ENCODE measurements at regions not wholly inside any gene's neighbourhood (a gene's known extent, or its start where the extent isn't known, plus 50 kb on each side); places are given as distances from the start of the nearest gene placed in this dataset.

DNA sequence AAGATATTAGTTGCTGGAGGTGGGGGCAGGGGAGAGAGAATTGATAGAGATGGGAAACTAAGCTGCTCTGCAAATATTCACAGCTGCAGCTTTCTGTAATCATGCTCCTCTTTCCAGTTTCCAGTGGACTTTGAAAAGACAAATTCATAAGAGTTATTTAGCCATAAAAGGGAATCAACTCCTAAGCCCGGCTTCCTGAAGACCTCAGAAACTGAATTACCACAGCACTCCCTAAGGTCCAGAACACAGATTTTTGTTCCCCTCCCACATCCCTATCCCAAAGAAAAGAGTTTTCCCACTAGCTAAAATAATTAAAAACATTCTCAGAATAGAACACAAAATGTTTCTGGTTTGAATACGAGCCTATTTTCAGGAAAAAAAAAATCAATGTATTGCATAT is 871.8 kb upstream of the NR2F2 start:
- TF ChIP-seq, protein P1, sequence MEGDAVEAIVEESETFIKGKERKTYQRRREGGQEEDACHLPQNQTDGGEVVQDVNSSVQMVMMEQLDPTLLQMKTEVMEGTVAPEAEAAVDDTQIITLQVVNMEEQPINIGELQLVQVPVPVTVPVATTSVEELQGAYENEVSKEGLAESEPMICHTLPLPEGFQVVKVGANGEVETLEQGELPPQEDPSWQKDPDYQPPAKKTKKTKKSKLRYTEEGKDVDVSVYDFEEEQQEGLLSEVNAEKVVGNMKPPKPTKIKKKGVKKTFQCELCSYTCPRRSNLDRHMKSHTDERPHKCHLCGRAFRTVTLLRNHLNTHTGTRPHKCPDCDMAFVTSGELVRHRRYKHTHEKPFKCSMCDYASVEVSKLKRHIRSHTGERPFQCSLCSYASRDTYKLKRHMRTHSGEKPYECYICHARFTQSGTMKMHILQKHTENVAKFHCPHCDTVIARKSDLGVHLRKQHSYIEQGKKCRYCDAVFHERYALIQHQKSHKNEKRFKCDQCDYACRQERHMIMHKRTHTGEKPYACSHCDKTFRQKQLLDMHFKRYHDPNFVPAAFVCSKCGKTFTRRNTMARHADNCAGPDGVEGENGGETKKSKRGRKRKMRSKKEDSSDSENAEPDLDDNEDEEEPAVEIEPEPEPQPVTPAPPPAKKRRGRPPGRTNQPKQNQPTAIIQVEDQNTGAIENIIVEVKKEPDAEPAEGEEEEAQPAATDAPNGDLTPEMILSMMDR (conservative IDR thresholded peaks at IDR 0.05; ENCODE audit: low read depth, low read length) = no peak
- no peak for TF ChIP-seq EZH2 (IDR thresholded peaks at IDR 0.05; ENCODE audit: borderline replicate concordance, low read depth, low read length, poor library complexity, severe bottlenecking)
- no peak overlapping the region for H3K4me3 ChIP-seq (ENCODE audit: low read depth, low read length, poor library complexity, severe bottlenecking)
- intact Hi-C loops (cut with micrococcal nuclease; ENCODE audit: unreplicated experiment) = no loop called here
- H3K36me3 ChIP-seq (ENCODE audit: insufficient read depth, low read length, poor library complexity, severe bottlenecking) = no peaks in the 10 kb centered on the region
- H3K27me3 ChIP-seq (replicated peaks; ENCODE audit: insufficient read depth, low read depth, low read length, poor library complexity) = no peaks in the 10 kb centered on the region
- H3K27ac ChIP-seq (ENCODE audit: low read depth, low read length, poor library complexity, severe bottlenecking) = no peak overlapping the region
- BruUV-seq (replicated peaks) = no TSS peak
- H3K4me1 ChIP-seq (ENCODE audit: insufficient read depth, low read length, poor library complexity, severe bottlenecking) = peaks cover 11% of the 10 kb centered on the region
- ChIA-PET CTCF (no interaction called here), POLR2A (ENCODE audit: low non-redundant PET) (no interaction called here)
- no peak for DNase-seq (ENCODE audit: low spot score)
- H3K9me3 ChIP-seq (ENCODE audit: low read depth, low read length, poor library complexity, severe bottlenecking) = no peaks in the 10 kb centered on the region

DNA sequence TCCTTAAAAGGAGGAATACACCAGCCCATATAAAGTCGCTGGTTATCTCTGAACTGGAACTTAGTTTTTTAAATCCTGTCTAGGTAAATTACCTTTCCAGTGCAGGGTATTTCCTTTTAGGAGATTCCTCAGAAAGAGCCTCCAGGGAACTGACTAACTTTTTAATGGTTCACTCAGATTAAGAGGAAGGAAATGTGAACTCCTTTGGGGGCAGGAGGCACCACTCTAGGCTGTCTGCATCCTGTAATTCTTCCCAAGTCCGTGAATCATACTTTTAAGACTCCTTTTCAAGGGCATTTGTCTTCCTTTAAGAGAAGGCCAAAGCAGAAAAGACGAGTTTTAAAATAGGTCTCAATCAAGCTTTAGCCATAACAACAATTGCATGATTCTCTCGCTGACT is 871.2 kb upstream of the NR2F2 start:
- ChIA-PET POLR2A (ENCODE audit: low non-redundant PET) (no interaction called here), CTCF (no interaction called here)
- intact Hi-C loops (cut with micrococcal nuclease; ENCODE audit: unreplicated experiment) = no loop called here
- DNase-seq (ENCODE audit: low spot score) = peak; percentile 64
- Histone ChIP-seq H3K9me3 (ENCODE audit: low read depth, low read length, poor library complexity, severe bottlenecking) (no peaks in the 10 kb centered on the region), H3K27ac (ENCODE audit: low read depth, low read length, poor library complexity, severe bottlenecking) (no peak overlapping the region), H3K4me1 (ENCODE audit: insufficient read depth, low read length, poor library complexity, severe bottlenecking) (peaks cover 11% of the 10 kb centered on the region), H3K36me3 (ENCODE audit: insufficient read depth, low read length, poor library complexity, severe bottlenecking) (no peaks in the 10 kb centered on the region), H3K4me3 (ENCODE audit: low read depth, low read length, poor library complexity, severe bottlenecking) (no peak overlapping the region), H3K27me3 (replicated peaks; ENCODE audit: insufficient read depth, low read depth, low read length, poor library complexity) (no peaks in the 10 kb centered on the region)
- BruUV-seq (replicated peaks) = no TSS peak
- TF ChIP-seq EZH2 (IDR thresholded peaks at IDR 0.05; ENCODE audit: borderline replicate concordance, low read depth, low read length, poor library complexity, severe bottlenecking) = no peak
- TF ChIP-seq, protein P1 (conservative IDR thresholded peaks at IDR 0.05; ENCODE audit: low read depth, low read length) = no peak

DNA sequence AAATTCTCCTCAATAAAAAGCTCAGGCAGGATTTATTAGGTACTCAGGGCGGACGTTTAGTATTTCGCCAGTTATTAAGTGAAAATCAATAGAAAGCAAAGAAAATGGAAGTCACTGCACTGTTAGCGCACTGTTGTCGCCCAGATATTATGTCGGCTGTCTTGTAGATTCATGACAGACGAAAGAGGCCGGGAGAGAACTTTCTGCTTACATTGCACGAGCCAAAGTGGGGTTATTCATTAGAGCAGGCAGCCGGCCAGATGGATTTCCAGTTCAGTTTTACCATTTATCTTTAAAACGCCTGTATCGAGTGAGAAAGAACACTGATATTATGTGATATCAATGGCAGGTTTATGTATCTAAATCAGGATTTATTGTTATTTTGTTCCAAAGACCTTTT is 866.0 kb upstream of the NR2F2 start:
- Histone ChIP-seq H3K4me1 (ENCODE audit: insufficient read depth, low read length, poor library complexity, severe bottlenecking) (no peaks in the 10 kb centered on the region), H3K36me3 (ENCODE audit: insufficient read depth, low read length, poor library complexity, severe bottlenecking) (no peaks in the 10 kb centered on the region), H3K9me3 (ENCODE audit: low read depth, low read length, poor library complexity, severe bottlenecking) (no peaks in the 10 kb centered on the region), H3K27me3 (replicated peaks; ENCODE audit: insufficient read depth, low read depth, low read length, poor library complexity) (no peaks in the 10 kb centered on the region), H3K27ac (ENCODE audit: low read depth, low read length, poor library complexity, severe bottlenecking) (no peak overlapping the region), H3K4me3 (ENCODE audit: low read depth, low read length, poor library complexity, severe bottlenecking) (no peak overlapping the region)
- BruUV-seq (replicated peaks) = no TSS peak
- ChIA-PET POLR2A (ENCODE audit: low non-redundant PET) (no interaction called here), CTCF (interaction anchor here (0.8 kb wide), 1 partner anchor 603 kb away, joined by 4 read pairs; no protein-coding TSS in a partner anchor)
- no peak for TF ChIP-seq EZH2 (IDR thresholded peaks at IDR 0.05; ENCODE audit: borderline replicate concordance, low read depth, low read length, poor library complexity, severe bottlenecking)
- TF ChIP-seq, protein P1 (conservative IDR thresholded peaks at IDR 0.05; ENCODE audit: low read depth, low read length) = no peak
- intact Hi-C loops (cut with micrococcal nuclease; ENCODE audit: unreplicated experiment) = no loop called here
- no peak for DNase-seq (ENCODE audit: low spot score)
